H1 (cell line): ENCODE measurements at regions not wholly inside any gene's neighbourhood (a gene's known extent, or its start where the extent isn't known, plus 50 kb on each side); places are given as distances from the start of the nearest gene placed in this dataset. TPM values are rescaled to one million over a fixed set of nuclear protein-coding genes. Genes with fewer than 3 reads are reported as not detected.

Source experiments
- CTCF ChIA-PET: fragments of 300-600 bp; sonication (Branson Sonifier 250); formaldehyde crosslinking; loops from one replicate; lab custom pipeline; 2021; ENCODE audit not compliant: partially characterized antibody; lab: Charles Lee
- POLR2A ChIA-PET: fragments of 300-600 bp; sonication (Branson Sonifier 250); formaldehyde crosslinking; loops from one replicate; lab custom pipeline; 2021; ENCODE audit warnings: inconsistent platforms; ENCODE audit not compliant: partially characterized antibody; lab: Charles Lee
- DNase-seq, 2 experiments: peaks; one replicate each; pipeline versions ENCODE4 v3.0.0 to v3.0.0-alpha.2; 2010 to 2022; ENCODE audit warnings: low spot score in 2 of 2, low read depth in 1 of 2, mixed read lengths in 1 of 2
- FAIRE-seq: peaks from 2 replicates; lab custom pipeline; 2011; peaks lifted over from hg19 to GRCh38; lab: Jason Lieb, UNC
- H2AFZ ChIP-seq: 2 replicates; pipeline ENCODE4 v1.8.1; 2012; ENCODE audit warnings: low read length, inconsistent platforms
- H2AK5ac ChIP-seq: 2 replicates; pipeline ENCODE4 v1.6.1; 2013; ENCODE audit warnings: low read depth, low read length
- H2BK120ac ChIP-seq: replicated peaks from 2 replicates; pipeline ENCODE3; 2013; ENCODE audit warnings: low read depth, low read length, inconsistent platforms
- H2BK12ac ChIP-seq: 2 replicates; pipeline ENCODE4 v1.6.1; 2013; ENCODE audit warnings: low read depth, low read length
- H2BK15ac ChIP-seq: 2 replicates; pipeline ENCODE4 v1.6.1; 2013; ENCODE audit warnings: low read length
- H2BK20ac ChIP-seq: 2 replicates; pipeline ENCODE4 v1.6.1; 2013; ENCODE audit warnings: low read length
- H2BK5ac ChIP-seq: 2 replicates; pipeline ENCODE4 v1.6.1; 2013; ENCODE audit warnings: low read depth, low read length
- H3K14ac ChIP-seq: 2 replicates; pipeline ENCODE4 v1.6.1; 2013; ENCODE audit warnings: inconsistent platforms; ENCODE audit not compliant: insufficient read length
- H3K18ac ChIP-seq: 2 replicates; pipeline ENCODE4 v1.6.1; 2013; ENCODE audit warnings: low read length; ENCODE audit errors: extremely low read depth
- H3K23ac ChIP-seq: 2 replicates; pipeline ENCODE4 v1.6.1; 2013; ENCODE audit warnings: inconsistent platforms; ENCODE audit not compliant: insufficient read length
- H3K23me2 ChIP-seq: 2 replicates; pipeline ENCODE4 v1.6.1; 2013; ENCODE audit warnings: low read depth, low read length
- H3K27ac ChIP-seq: 2 replicates; pipeline ENCODE4 v1.6.1; 2011; ENCODE audit warnings: low read depth, low read length, inconsistent platforms
- H3K27me3 ChIP-seq, 4 experiments: replicated peaks in 1 of 4; 1 replicate in 1 of 4; 2 replicates in 3 of 4; pipeline versions ENCODE4 v1.6.1 to v1.8.1; 2011 to 2013; ENCODE audit warnings: low read length in 3 of 4, mild to moderate bottlenecking in 3 of 4, inconsistent platforms in 2 of 4, mixed read lengths in 2 of 4, moderate library complexity in 1 of 4; ENCODE audit not compliant: control insufficient read depth in 3 of 4, insufficient read depth in 3 of 4; ENCODE audit errors: extremely low read depth in 1 of 4
- H3K36me3 ChIP-seq, 4 experiments: 2 replicates each; pipeline versions ENCODE4 v1.6.1 to v1.8.1; 2011 to 2013; ENCODE audit warnings: mild to moderate bottlenecking in 4 of 4, low read length in 3 of 4, moderate library complexity in 2 of 4, control low read depth in 1 of 4, inconsistent platforms in 1 of 4; ENCODE audit not compliant: insufficient read depth in 4 of 4, control insufficient read depth in 2 of 4
- H3K4ac ChIP-seq: replicated peaks from 2 replicates; pipeline ENCODE3; 2013; ENCODE audit warnings: low read length, low read depth, mixed read lengths, inconsistent platforms; ENCODE audit not compliant: insufficient read length
- H3K4me1 ChIP-seq, 4 experiments: replicated peaks in 1 of 4; 1 replicate in 1 of 4; 2 replicates in 3 of 4; pipeline versions ENCODE4 v1.6.1 to v1.8.1; 2011 to 2013; ENCODE audit warnings: low read length in 3 of 4, inconsistent platforms in 2 of 4, mixed read lengths in 1 of 4; ENCODE audit not compliant: insufficient read depth in 4 of 4, control insufficient read depth in 3 of 4
- H3K4me2 ChIP-seq, 2 experiments: 2 replicates each; pipeline versions ENCODE4 v1.6.1 to v1.8.1; 2011 to 2013; ENCODE audit warnings: low read depth in 2 of 2, low read length in 2 of 2, control low read depth in 1 of 2, inconsistent platforms in 1 of 2, mild to moderate bottlenecking in 1 of 2; ENCODE audit not compliant: insufficient read depth in 1 of 2
- H3K4me3 ChIP-seq, 4 experiments: fragments of 200-600, 300-600 bp in 1 of 4; sonication (generic), shearing (Covaris generic), sonication (Bioruptor Twin) in 1 of 4; 2 replicates each; pipeline versions ENCODE4 v1.5.1 to v1.8.1; 2011 to 2016; ENCODE audit warnings: low read length in 4 of 4, low read depth in 3 of 4, control low read depth in 2 of 4, inconsistent platforms in 2 of 4, mild to moderate bottlenecking in 2 of 4, mixed read lengths in 1 of 4, moderate library complexity in 1 of 4; ENCODE audit not compliant: insufficient read depth in 2 of 4; ENCODE audit errors: extremely low read depth in 1 of 4
- H3K56ac ChIP-seq: replicated peaks from 2 replicates; pipeline ENCODE3; 2013; ENCODE audit warnings: low read depth, mild to moderate bottlenecking, mixed read lengths, low read length, inconsistent platforms; ENCODE audit not compliant: insufficient read length
- H3K79me1 ChIP-seq: 2 replicates; pipeline ENCODE4 v1.6.1; 2013; ENCODE audit warnings: low read depth, low read length, control low read depth
- H3K79me2 ChIP-seq, 2 experiments: 2 replicates each; pipeline versions ENCODE4 v1.6.1 to v1.8.1; 2012 to 2013; ENCODE audit warnings: low read length in 2 of 2, mild to moderate bottlenecking in 2 of 2, inconsistent platforms in 1 of 2; ENCODE audit not compliant: insufficient read depth in 2 of 2, control insufficient read depth in 1 of 2
- H3K9ac ChIP-seq, 4 experiments: replicated peaks in 1 of 4; 1 replicate in 1 of 4; 2 replicates in 3 of 4; pipeline versions ENCODE4 v1.6.1 to v1.8.1; 2011 to 2013; ENCODE audit warnings: low read depth in 3 of 4, low read length in 3 of 4, control low read depth in 2 of 4, mild to moderate bottlenecking in 2 of 4, moderate library complexity in 2 of 4, inconsistent platforms in 1 of 4; ENCODE audit errors: extremely low read depth in 1 of 4
- H3K9me3 ChIP-seq, 2 experiments: 2 replicates each; pipeline versions ENCODE4 v1.6.1 to v1.8.1; 2012 to 2013; ENCODE audit warnings: mild to moderate bottlenecking in 2 of 2, moderate library complexity in 2 of 2, control low read depth in 1 of 2, inconsistent platforms in 1 of 2, low read depth in 1 of 2, low read length in 1 of 2, mixed read lengths in 1 of 2; ENCODE audit not compliant: insufficient read depth in 2 of 2
- H4K20me1 ChIP-seq, 2 experiments: replicated peaks in 1 of 2; 2 replicates each; pipeline versions ENCODE3 to v1.8.1; 2011 to 2013; ENCODE audit warnings: inconsistent platforms in 2 of 2, low read length in 2 of 2, mild to moderate bottlenecking in 1 of 2; ENCODE audit not compliant: insufficient read depth in 2 of 2, control insufficient read depth in 1 of 2
- H4K5ac ChIP-seq: 2 replicates; pipeline ENCODE4 v1.6.1; 2013; ENCODE audit warnings: low read length, low read depth, mixed read lengths, inconsistent platforms; ENCODE audit not compliant: insufficient read length
- H4K8ac ChIP-seq: 2 replicates; pipeline ENCODE4 v1.8.0; 2013; ENCODE audit warnings: mild to moderate bottlenecking, moderate library complexity, low read length, inconsistent platforms; ENCODE audit not compliant: insufficient read depth; ENCODE audit errors: extremely low read depth
- H4K91ac ChIP-seq: replicated peaks from 2 replicates; pipeline ENCODE3; 2013; ENCODE audit warnings: low read length, mixed read lengths, inconsistent platforms; ENCODE audit not compliant: insufficient read length
- CBX5 ChIP-seq: fragments of 300-800, 300-1000 bp; sonication (generic); IDR thresholded peaks from 2 replicates; pipeline ENCODE4 v1.7.1; 2016; ENCODE audit warnings: antibody characterized with exemption, low read length, low read depth
- CEBPB ChIP-seq: IDR thresholded peaks from 2 replicates; pipeline ENCODE4 v1.6.1; 2012; ENCODE audit warnings: low read depth, low read length
- CHD1 ChIP-seq: IDR thresholded peaks from 2 replicates; pipeline ENCODE4 v1.6.1; 2012; ENCODE audit warnings: low read depth, low read length, improper control_type of control experiment
- WGBS, 2 experiments: shearing (Covaris generic) in 1 of 2; methylation state at CpG; one replicate each; pipeline versions ENCODE4 v1.1.6 to v1.1.7; 2013 to 2015; ENCODE audit warnings: low lambda C conversion rate in 2 of 2, mixed read lengths in 2 of 2, inconsistent platforms in 1 of 2, low coverage in 1 of 2, missing lambda C conversion rate in 1 of 2; ENCODE audit not compliant: insufficient replicate concordance in 2 of 2, insufficient coverage in 1 of 2, insufficient read length in 1 of 2; ENCODE audit errors: extremely low coverage in 1 of 2, missing lambda C conversion rate in 1 of 2; 5-methylcytosine and 5-hydroxymethylcytosine counted together
- small RNA-seq: library from polyadenylated mRNA; stranded (forward); fragments of <200 nt; extraction: miRNeasy Mini kit (QIAGEN cat#:217004); gene quantifications from one replicate; pipeline ENCODE3, GENCODE V24; 2013; ENCODE audit not compliant: insufficient read depth

DNA sequence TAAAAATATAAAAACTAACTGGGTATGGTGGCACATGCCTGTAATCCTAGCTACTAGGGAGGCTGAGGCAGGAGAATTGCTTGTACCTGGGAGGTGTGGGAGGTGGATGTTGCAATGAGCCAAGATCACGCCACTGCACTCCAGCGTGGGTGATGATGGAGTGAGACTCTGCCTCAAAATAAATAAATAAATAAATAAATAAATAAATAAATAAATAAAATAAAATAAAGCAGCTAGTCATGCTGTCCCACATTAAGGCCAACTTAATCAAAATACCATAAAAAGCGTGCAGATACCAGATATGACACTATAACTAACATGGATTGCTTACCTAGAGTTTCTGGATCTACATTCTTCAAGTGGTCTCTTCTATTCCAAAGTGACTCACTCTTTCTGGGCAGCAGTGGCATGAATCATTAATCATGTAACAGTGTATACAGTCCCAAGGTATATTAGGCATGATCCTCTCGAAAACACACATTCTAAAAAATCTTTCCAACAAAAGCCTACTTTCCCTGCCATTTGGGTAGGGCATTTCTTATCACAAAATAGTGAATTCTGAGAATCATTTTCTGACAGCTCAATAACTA is 187.1 kb downstream of the ELAVL2 start:
- Histone ChIP-seq H3K18ac (no peak overlapping the region), H3K4me3 (no peak overlapping the region), H2AFZ (no peak overlapping the region), H3K23me2 (no peaks in the 10 kb centered on the region; the same call in 1 of the 2 replicates), H2BK20ac (no peak overlapping the region), H4K8ac (no peak overlapping the region), H3K9ac (no peak overlapping the region), H3K79me1 (no peaks in the 10 kb centered on the region), H3K14ac (no peak overlapping the region), H2BK12ac (no peak overlapping the region), H2BK120ac (no peak overlapping the region), H2BK5ac (no peak overlapping the region), H3K4me2 (no peak overlapping the region), H3K27me3 (no peaks in the 10 kb centered on the region), H4K5ac (no peak overlapping the region), H2BK15ac (no peak overlapping the region), H3K56ac (no peak overlapping the region), H4K20me1 (no peaks in the 10 kb centered on the region), H4K91ac (no peak overlapping the region), H3K23ac (no peak overlapping the region), H3K27ac (no peak overlapping the region), H2AK5ac (no peak overlapping the region), H3K36me3 (peaks cover 2 to 13% (median 6%) of the 10 kb centered on the region in 4 experiments; a peak in 6 of 8 replicates), H3K79me2 (no peaks in the 10 kb centered on the region), H3K4ac (no peak overlapping the region), H3K9me3 (no peaks in the 10 kb centered on the region), H3K4me1 (no peaks in the 10 kb centered on the region)
- POLR2A ChIA-PET = no interaction called here
- TF ChIP-seq CBX5 = no peak
- TF ChIP-seq CEBPB = no peak
- no peak for TF ChIP-seq CHD1
- CTCF ChIA-PET = interaction anchor here (1.1 to 1.5 kb wide), 2 partner anchors 23 to 64 kb away, joined by 3 to 4 read pairs; no protein-coding TSS in a partner anchor
- DNase-seq (no peak), FAIRE-seq (no peak)
- 90% methylated on average over 4 of the region's 4 CpGs; no CpG with 5 or more reads in 1 of the 2 experiments for WGBS, 2 experiments

Small RNAs in the stretch of these regions (small RNA-seq; reads per million reads assigned to genes)
- not detected for gene SUMO2P2
